ENCODE measurements at regions not wholly inside any gene's neighbourhood (a gene's known extent, or its start where the extent isn't known, plus 50 kb on each side); places are given as distances from the start of the nearest gene placed in this dataset.

DNA sequence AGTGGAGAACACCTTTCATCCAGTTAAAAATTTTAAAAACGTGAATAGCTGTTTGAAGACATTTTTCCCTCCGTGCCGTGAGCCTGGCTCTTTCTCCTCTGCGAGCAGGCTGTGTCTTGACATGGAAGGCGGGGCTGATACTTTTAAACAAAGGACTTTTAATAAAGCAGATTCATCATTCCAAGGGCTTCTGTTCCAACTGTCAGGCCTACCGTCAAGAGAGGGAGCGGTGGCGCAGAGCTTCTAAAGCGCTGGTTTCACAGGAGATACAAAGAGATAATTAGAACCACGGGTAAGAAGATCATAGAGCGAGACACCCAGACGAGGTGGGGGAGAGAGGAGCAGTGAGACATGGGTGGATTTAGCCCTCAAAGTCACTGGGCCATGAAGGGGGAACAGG is 247.4 kb upstream of the C1orf174 start:
- H3K4me1 ChIP-seq (ENCODE audit: control insufficient read depth in 2 of 2, insufficient read depth in 2 of 2, low read length in 2 of 2) = no peaks in the 10 kb centered on the region
- H3K27ac ChIP-seq (ENCODE audit: low read depth in 2 of 2, low read length in 2 of 2) = no peak overlapping the region
- no peak overlapping the region for H3K9ac ChIP-seq (ENCODE audit: low read depth in 1 of 2, low read length in 2 of 2)
- no peaks in the 10 kb centered on the region for H3K27me3 ChIP-seq (ENCODE audit: control insufficient read depth in 2 of 2, insufficient read depth in 2 of 2, low read length in 2 of 2)
- H3K4me3 ChIP-seq (ENCODE audit: low read length in 2 of 2) = no peak overlapping the region
- no peaks in the 10 kb centered on the region for H3K36me3 ChIP-seq (ENCODE audit: control insufficient read depth in 2 of 2, insufficient read depth in 2 of 2, low read length in 2 of 2)
- H3K9me3 ChIP-seq (ENCODE audit: control insufficient read depth in 2 of 2, low read length in 2 of 2) = no peaks in the 10 kb centered on the region

DNA sequence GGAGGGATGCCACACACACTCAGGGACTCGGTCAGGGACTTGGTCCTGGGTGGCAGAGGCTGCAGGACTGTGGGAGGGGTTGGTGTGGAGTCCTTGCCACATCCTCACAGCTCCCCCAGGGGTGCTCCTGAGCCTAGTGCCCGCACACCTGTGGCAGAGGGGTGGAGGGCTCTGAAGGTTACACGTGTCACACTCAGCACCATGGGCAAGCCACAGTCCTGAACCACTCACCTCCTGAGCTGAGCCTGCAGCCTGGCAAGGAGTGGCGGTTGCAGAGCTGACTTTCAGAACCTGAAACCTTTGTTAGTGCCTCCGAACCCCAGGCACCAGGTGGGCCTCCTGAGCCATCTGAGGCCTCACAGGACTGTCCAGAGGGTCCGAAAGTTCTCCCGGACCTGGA is 249.2 kb upstream of the C1orf174 start:
- Histone ChIP-seq H3K4me1 (ENCODE audit: control insufficient read depth in 2 of 2, insufficient read depth in 2 of 2, low read length in 2 of 2) (no peaks in the 10 kb centered on the region), H3K36me3 (ENCODE audit: control insufficient read depth in 2 of 2, insufficient read depth in 2 of 2, low read length in 2 of 2) (no peaks in the 10 kb centered on the region), H3K4me3 (ENCODE audit: low read length in 2 of 2) (no peak overlapping the region), H3K27me3 (ENCODE audit: control insufficient read depth in 2 of 2, insufficient read depth in 2 of 2, low read length in 2 of 2) (no peaks in the 10 kb centered on the region), H3K9ac (ENCODE audit: low read depth in 1 of 2, low read length in 2 of 2) (no peak overlapping the region), H3K9me3 (ENCODE audit: control insufficient read depth in 2 of 2, low read length in 2 of 2) (no peaks in the 10 kb centered on the region), H3K27ac (ENCODE audit: low read depth in 2 of 2, low read length in 2 of 2) (no peak overlapping the region)

DNA sequence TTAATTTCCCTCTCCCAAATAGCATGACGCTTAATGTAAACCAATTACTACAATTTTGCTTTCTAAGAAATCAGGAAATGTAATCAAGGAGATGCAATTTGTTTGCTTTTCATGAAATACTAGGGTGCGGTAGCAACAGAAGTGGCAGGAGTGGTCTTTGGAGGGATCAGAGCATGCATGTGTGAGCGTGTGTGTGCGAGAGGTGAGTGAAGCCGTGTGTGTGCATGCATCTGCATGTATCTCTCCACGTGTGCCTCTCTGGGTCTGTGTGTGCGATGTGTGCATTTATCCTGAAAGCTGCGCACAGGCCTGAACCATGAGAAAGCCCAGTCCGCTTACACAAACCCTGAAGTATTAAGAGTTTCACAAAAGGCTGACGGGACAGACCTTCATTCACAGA is 249.8 kb upstream of the C1orf174 start:
- no peaks in the 10 kb centered on the region for H3K27me3 ChIP-seq (ENCODE audit: control insufficient read depth in 2 of 2, insufficient read depth in 2 of 2, low read length in 2 of 2)
- H3K36me3 ChIP-seq (ENCODE audit: control insufficient read depth in 2 of 2, insufficient read depth in 2 of 2, low read length in 2 of 2) = no peaks in the 10 kb centered on the region
- H3K9ac ChIP-seq (ENCODE audit: low read depth in 1 of 2, low read length in 2 of 2) = no peak overlapping the region
- no peak overlapping the region for H3K27ac ChIP-seq (ENCODE audit: low read depth in 2 of 2, low read length in 2 of 2)
- no peaks in the 10 kb centered on the region for H3K9me3 ChIP-seq (ENCODE audit: control insufficient read depth in 2 of 2, low read length in 2 of 2)
- no peaks in the 10 kb centered on the region for H3K4me1 ChIP-seq (ENCODE audit: control insufficient read depth in 2 of 2, insufficient read depth in 2 of 2, low read length in 2 of 2)
- no peak overlapping the region for H3K4me3 ChIP-seq (ENCODE audit: low read length in 2 of 2)

DNA sequence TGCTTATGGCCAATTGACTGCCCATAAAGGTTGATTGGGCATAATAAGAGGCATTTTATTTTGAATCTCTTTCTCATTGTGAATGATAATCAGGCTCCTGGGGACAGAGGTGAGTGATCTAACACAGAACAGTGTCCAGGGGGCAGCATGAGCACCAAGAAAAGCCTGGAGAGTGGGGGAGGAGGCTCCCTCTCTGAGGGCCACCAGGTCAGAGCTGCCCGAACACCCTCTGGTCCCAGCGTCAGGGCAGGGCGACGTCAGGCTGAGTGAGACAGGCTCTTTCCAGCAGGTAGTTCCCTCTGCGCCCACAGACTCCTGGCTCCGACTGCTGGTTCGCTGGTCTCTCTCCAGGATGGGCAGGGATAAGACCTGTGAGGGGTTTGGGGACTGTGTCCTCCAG is 250.2 kb upstream of the C1orf174 start:
- Histone ChIP-seq H3K9me3 (ENCODE audit: control insufficient read depth in 2 of 2, low read length in 2 of 2) (no peaks in the 10 kb centered on the region), H3K9ac (ENCODE audit: low read depth in 1 of 2, low read length in 2 of 2) (no peak overlapping the region), H3K36me3 (ENCODE audit: control insufficient read depth in 2 of 2, insufficient read depth in 2 of 2, low read length in 2 of 2) (no peaks in the 10 kb centered on the region), H3K27me3 (ENCODE audit: control insufficient read depth in 2 of 2, insufficient read depth in 2 of 2, low read length in 2 of 2) (no peaks in the 10 kb centered on the region), H3K27ac (ENCODE audit: low read depth in 2 of 2, low read length in 2 of 2) (no peak overlapping the region), H3K4me1 (ENCODE audit: control insufficient read depth in 2 of 2, insufficient read depth in 2 of 2, low read length in 2 of 2) (no peaks in the 10 kb centered on the region), H3K4me3 (ENCODE audit: low read length in 2 of 2) (no peak overlapping the region)

DNA sequence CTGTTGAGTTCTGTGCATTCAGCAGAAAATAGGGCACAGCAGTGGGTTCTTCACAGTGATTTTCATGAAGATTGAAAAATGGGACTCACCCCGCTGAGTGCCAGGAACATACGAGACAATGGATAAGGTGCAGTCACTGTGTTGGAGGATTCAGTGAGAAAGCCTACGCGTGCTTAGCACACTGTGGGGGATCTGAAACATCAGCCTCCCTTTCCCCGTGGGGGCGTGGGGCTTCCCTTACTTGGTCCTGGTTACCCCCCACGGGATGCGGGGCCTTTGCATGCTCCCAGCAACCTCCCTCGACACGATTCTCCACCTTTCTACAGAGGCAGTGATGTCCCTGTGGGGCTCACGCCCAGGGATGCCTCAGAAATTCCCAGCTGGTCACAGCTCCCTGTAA is 252.2 kb upstream of the C1orf174 start:
- no peaks in the 10 kb centered on the region for H3K36me3 ChIP-seq (ENCODE audit: control insufficient read depth in 2 of 2, insufficient read depth in 2 of 2, low read length in 2 of 2)
- no peak overlapping the region for H3K4me3 ChIP-seq (ENCODE audit: low read length in 2 of 2)
- H3K27me3 ChIP-seq (ENCODE audit: control insufficient read depth in 2 of 2, insufficient read depth in 2 of 2, low read length in 2 of 2) = no peaks in the 10 kb centered on the region
- no peaks in the 10 kb centered on the region for H3K4me1 ChIP-seq (ENCODE audit: control insufficient read depth in 2 of 2, insufficient read depth in 2 of 2, low read length in 2 of 2)
- H3K9ac ChIP-seq (ENCODE audit: low read depth in 1 of 2, low read length in 2 of 2) = no peak overlapping the region
- no peaks in the 10 kb centered on the region for H3K9me3 ChIP-seq (ENCODE audit: control insufficient read depth in 2 of 2, low read length in 2 of 2)
- H3K27ac ChIP-seq (ENCODE audit: low read depth in 2 of 2, low read length in 2 of 2) = no peak overlapping the region

- H3K27ac ChIP-seq (ENCODE audit: low read depth in 2 of 2, low read length in 2 of 2) = no peak overlapping the region
- no peaks in the 10 kb centered on the region for H3K4me1 ChIP-seq (ENCODE audit: control insufficient read depth in 2 of 2, insufficient read depth in 2 of 2, low read length in 2 of 2)
- H3K36me3 ChIP-seq (ENCODE audit: control insufficient read depth in 2 of 2, insufficient read depth in 2 of 2, low read length in 2 of 2) = no peaks in the 10 kb centered on the region
- H3K9ac ChIP-seq (ENCODE audit: low read depth in 1 of 2, low read length in 2 of 2) = no peak overlapping the region
- no peak overlapping the region for H3K4me3 ChIP-seq (ENCODE audit: low read length in 2 of 2)
- H3K27me3 ChIP-seq (ENCODE audit: control insufficient read depth in 2 of 2, insufficient read depth in 2 of 2, low read length in 2 of 2) = no peaks in the 10 kb centered on the region
- H3K9me3 ChIP-seq (ENCODE audit: control insufficient read depth in 2 of 2, low read length in 2 of 2) = no peaks in the 10 kb centered on the region
These were observed 253.5 kb upstream of the C1orf174 start for GRCh38 chr1:4153571-4153970.

- H3K36me3 ChIP-seq (ENCODE audit: control insufficient read depth in 2 of 2, insufficient read depth in 2 of 2, low read length in 2 of 2) = no peaks in the 10 kb centered on the region
- H3K27me3 ChIP-seq (ENCODE audit: control insufficient read depth in 2 of 2, insufficient read depth in 2 of 2, low read length in 2 of 2) = no peaks in the 10 kb centered on the region
- no peak overlapping the region for H3K27ac ChIP-seq (ENCODE audit: low read depth in 2 of 2, low read length in 2 of 2)
- no peak overlapping the region for H3K4me3 ChIP-seq (ENCODE audit: low read length in 2 of 2)
- no peaks in the 10 kb centered on the region for H3K9me3 ChIP-seq (ENCODE audit: control insufficient read depth in 2 of 2, low read length in 2 of 2)
- no peak overlapping the region for H3K9ac ChIP-seq (ENCODE audit: low read depth in 1 of 2, low read length in 2 of 2)
- H3K4me1 ChIP-seq (ENCODE audit: control insufficient read depth in 2 of 2, insufficient read depth in 2 of 2, low read length in 2 of 2) = no peaks in the 10 kb centered on the region
These were observed 256.3 kb upstream of the C1orf174 start for GRCh38 chr1:4156241-4156973.

- H3K4me1 ChIP-seq (ENCODE audit: control insufficient read depth in 2 of 2, insufficient read depth in 2 of 2, low read length in 2 of 2) = no peaks in the 10 kb centered on the region
- H3K36me3 ChIP-seq (ENCODE audit: control insufficient read depth in 2 of 2, insufficient read depth in 2 of 2, low read length in 2 of 2) = no peaks in the 10 kb centered on the region
These were observed 260.1 kb upstream of the C1orf174 start for GRCh38 chr1:4160181-4160580.

GRCh38 chr1:4161366-4162006 is 261.4 kb upstream of the C1orf174 start:
- no peak overlapping the region for H3K4me3 ChIP-seq (ENCODE audit: low read length in 2 of 2)
- H3K9ac ChIP-seq (ENCODE audit: low read depth in 1 of 2, low read length in 2 of 2) = no peak overlapping the region
- no peaks in the 10 kb centered on the region for H3K27me3 ChIP-seq (ENCODE audit: control insufficient read depth in 2 of 2, insufficient read depth in 2 of 2, low read length in 2 of 2)
- no peaks in the 10 kb centered on the region for H3K4me1 ChIP-seq (ENCODE audit: control insufficient read depth in 2 of 2, insufficient read depth in 2 of 2, low read length in 2 of 2)
- no peaks in the 10 kb centered on the region for H3K9me3 ChIP-seq (ENCODE audit: control insufficient read depth in 2 of 2, low read length in 2 of 2)
- H3K27ac ChIP-seq (ENCODE audit: low read depth in 2 of 2, low read length in 2 of 2) = no peak overlapping the region
- no peaks in the 10 kb centered on the region for H3K36me3 ChIP-seq (ENCODE audit: control insufficient read depth in 2 of 2, insufficient read depth in 2 of 2, low read length in 2 of 2)

More at GRCh38 chr1:4160181-4160580, 260.1 kb upstream of the C1orf174 start:
- no peak overlapping the region for H3K4me3 ChIP-seq (ENCODE audit: low read length in 2 of 2)
- H3K27me3 ChIP-seq (ENCODE audit: control insufficient read depth in 2 of 2, insufficient read depth in 2 of 2, low read length in 2 of 2) = no peaks in the 10 kb centered on the region
- no peaks in the 10 kb centered on the region for H3K9me3 ChIP-seq (ENCODE audit: control insufficient read depth in 2 of 2, low read length in 2 of 2)
- H3K9ac ChIP-seq (ENCODE audit: low read depth in 1 of 2, low read length in 2 of 2) = no peak overlapping the region
- no peak overlapping the region for H3K27ac ChIP-seq (ENCODE audit: low read depth in 2 of 2, low read length in 2 of 2)

- no peaks in the 10 kb centered on the region for H3K4me1 ChIP-seq (ENCODE audit: control insufficient read depth in 2 of 2, insufficient read depth in 2 of 2, low read length in 2 of 2)
- no peak overlapping the region for H3K27ac ChIP-seq (ENCODE audit: low read depth in 2 of 2, low read length in 2 of 2)
- H3K9me3 ChIP-seq (ENCODE audit: control insufficient read depth in 2 of 2, low read length in 2 of 2) = no peaks in the 10 kb centered on the region
- no peak overlapping the region for H3K9ac ChIP-seq (ENCODE audit: low read depth in 1 of 2, low read length in 2 of 2)
- no peak overlapping the region for H3K4me3 ChIP-seq (ENCODE audit: low read length in 2 of 2)
- no peaks in the 10 kb centered on the region for H3K36me3 ChIP-seq (ENCODE audit: control insufficient read depth in 2 of 2, insufficient read depth in 2 of 2, low read length in 2 of 2)
- no peaks in the 10 kb centered on the region for H3K27me3 ChIP-seq (ENCODE audit: control insufficient read depth in 2 of 2, insufficient read depth in 2 of 2, low read length in 2 of 2)
These were observed 264.9 kb upstream of the C1orf174 start for GRCh38 chr1:4164965-4165364.
